GM23338 (cell line): ENCODE measurements at regions not wholly inside any gene's neighbourhood (a gene's known extent, or its start where the extent isn't known, plus 50 kb on each side); places are given as distances from the start of the nearest gene placed in this dataset.

Experiments
- ATAC-seq: fragments of 200-7000 bp; cut with Tn5 transposase; 3 replicates; pipeline ENCODE4 v1.9.1; 2020
- DNase-seq: peaks from one replicate; pipeline ENCODE4 v3.0.0-alpha.2; 2015; ENCODE audit warnings: low spot score
- H2AFZ ChIP-seq: fragments of 200-600 bp; sonication (generic); 2 replicates; pipeline ENCODE4 v1.8.0; 2016; ENCODE audit warnings: antibody characterized with exemption, mild to moderate bottlenecking, moderate library complexity
- H3F3A ChIP-seq: fragments of 200-600 bp; sonication (generic); replicated peaks from 2 replicates; pipeline ENCODE4 v1.8.0; 2017; ENCODE audit warnings: antibody characterized with exemption, mixed run types, low read depth
- H3K27ac ChIP-seq: fragments of 200-600 bp; sonication (generic); 2 replicates; pipeline ENCODE4 v1.6.1; 2016; ENCODE audit warnings: low read depth
- H3K27me3 ChIP-seq: fragments of 200-600 bp; sonication (generic); 2 replicates; pipeline ENCODE4 v1.8.0; 2016; ENCODE audit warnings: mild to moderate bottlenecking, mixed run types, moderate library complexity; ENCODE audit not compliant: insufficient read depth
- H3K36me3 ChIP-seq: fragments of 200-600 bp; sonication (generic); 2 replicates; pipeline ENCODE4 v1.8.0; 2016; ENCODE audit warnings: mild to moderate bottlenecking; ENCODE audit not compliant: insufficient read depth
- H3K4me1 ChIP-seq: fragments of 200-600 bp; sonication (generic); 2 replicates; pipeline ENCODE4 v1.8.0; 2016; ENCODE audit warnings: mild to moderate bottlenecking, moderate library complexity; ENCODE audit not compliant: insufficient read depth
- H3K4me2 ChIP-seq: fragments of 200-600 bp; sonication (generic); 2 replicates; pipeline ENCODE4 v1.7.1; 2017; ENCODE audit warnings: mixed run types
- H3K4me3 ChIP-seq: fragments of 200-600 bp; sonication (generic); 2 replicates; pipeline ENCODE4 v1.6.1; 2016; ENCODE audit warnings: mixed run types
- H3K79me2 ChIP-seq: fragments of 200-600 bp; sonication (generic); replicated peaks from 2 replicates; pipeline ENCODE4 v1.8.0; 2017; ENCODE audit warnings: mild to moderate bottlenecking; ENCODE audit not compliant: insufficient read depth
- H3K9me2 ChIP-seq: fragments of 200-600 bp; sonication (generic); 2 replicates; pipeline ENCODE4 v1.8.0; 2017; ENCODE audit not compliant: insufficient read depth
- H4K20me1 ChIP-seq: fragments of 200-600 bp; sonication (generic); replicated peaks from 2 replicates; pipeline ENCODE4 v1.8.0; 2017; ENCODE audit warnings: mild to moderate bottlenecking; ENCODE audit not compliant: insufficient read depth
- H3K27ac Mint-ChIP-seq: 2 replicates; pipeline ENCODE4 v1.8.0; 2020; ENCODE audit warnings: inconsistent platforms, mild to moderate bottlenecking, moderate library complexity, mixed read lengths
- H3K27me3 Mint-ChIP-seq: 3 replicates; pipeline ENCODE4 v1.8.0; 2022; ENCODE audit warnings: low read depth, mild to moderate bottlenecking, moderate library complexity, mixed read lengths, inconsistent platforms; ENCODE audit not compliant: insufficient read depth, poor library complexity
- H3K36me3 Mint-ChIP-seq: 3 replicates; pipeline ENCODE4 v1.8.0; 2021; ENCODE audit warnings: low read depth, mild to moderate bottlenecking, inconsistent platforms, moderate library complexity, mixed read lengths
- H3K4me1 Mint-ChIP-seq: 3 replicates; pipeline ENCODE4 v1.8.0; 2020; ENCODE audit warnings: mild to moderate bottlenecking, inconsistent platforms, mixed read lengths
- H3K4me3 Mint-ChIP-seq: 3 replicates; pipeline ENCODE4 v1.8.0; 2021; ENCODE audit warnings: moderate library complexity, mild to moderate bottlenecking, inconsistent platforms, mixed read lengths
- H3K9me3 Mint-ChIP-seq: 3 replicates; pipeline ENCODE4 v1.8.0; 2020; ENCODE audit warnings: moderate library complexity, mild to moderate bottlenecking, inconsistent platforms, mixed read lengths
- CREB1 ChIP-seq: fragments of 250-450 bp; sonication (Bioruptor Pico); IDR thresholded peaks from 2 replicates; pipeline ENCODE4 v1.5.0; 2020; ENCODE audit warnings: low read depth, mild to moderate bottlenecking, moderate library complexity
- CTCF ChIP-seq, 2 experiments: fragments of 200-600 bp in 1 of 2; sonication (generic) in 1 of 2; conservative IDR thresholded peaks; 2 replicates each; pipeline versions ENCODE4 v1.5.1 to v1.6.1; 2016 to 2017; ENCODE audit warnings: antibody characterized with exemption in 2 of 2, low read depth in 2 of 2, mild to moderate bottlenecking in 2 of 2, moderate library complexity in 1 of 2
- ETS1 ChIP-seq: IDR thresholded peaks from 2 replicates; pipeline ENCODE4 v1.6.1; 2016; ENCODE audit warnings: antibody characterized with exemption
- EZH2 ChIP-seq: fragments of 200-600 bp; sonication (generic); IDR thresholded peaks from one replicate; pipeline ENCODE4 v1.8.0; 2017; ENCODE audit warnings: antibody characterized with exemption, mild to moderate bottlenecking, low read depth; ENCODE audit not compliant: unreplicated experiment
- EZH2phosphoT487 ChIP-seq: fragments of 200-600 bp; sonication (generic); IDR thresholded peaks from one replicate; pipeline ENCODE4 v1.8.1; 2018; ENCODE audit warnings: antibody characterized with exemption; ENCODE audit not compliant: unreplicated experiment
- JUNB ChIP-seq: IDR thresholded peaks from one replicate; pipeline ENCODE4 v1.6.1; 2016; ENCODE audit warnings: antibody characterized with exemption; ENCODE audit not compliant: unreplicated experiment
- NANOG ChIP-seq: IDR thresholded peaks from 2 replicates; pipeline ENCODE4 v1.6.1; 2016; ENCODE audit warnings: antibody characterized with exemption, borderline replicate concordance
- POLR2AphosphoS5 ChIP-seq: IDR thresholded peaks from 2 replicates; pipeline ENCODE4 v1.6.1; 2016; ENCODE audit warnings: antibody characterized with exemption, low read depth
- STAT1 ChIP-seq: IDR thresholded peaks from one replicate; pipeline ENCODE4 v1.6.1; 2016; ENCODE audit warnings: antibody characterized with exemption; ENCODE audit not compliant: unreplicated experiment
- ZNF114 ChIP-seq: fragments of 250-450 bp; sonication (Bioruptor Pico); IDR thresholded peaks from 2 replicates; pipeline ENCODE4 v1.5.0; 2020; ENCODE audit warnings: mild to moderate bottlenecking, moderate library complexity
- ZNF331 ChIP-seq: fragments of 250-450 bp; sonication (Bioruptor Pico); IDR thresholded peaks from 2 replicates; pipeline ENCODE4 v1.5.0; 2020; ENCODE audit warnings: low read depth, mild to moderate bottlenecking, moderate library complexity
- TF ChIP-seq, protein P1 (sequence below): IDR thresholded peaks from one replicate; pipeline ENCODE4 v1.6.1; 2018; ENCODE audit warnings: antibody characterized with exemption; ENCODE audit not compliant: unreplicated experiment
- TF ChIP-seq, protein P2 (sequence below): fragments of 250-450 bp; sonication (Bioruptor Pico); IDR thresholded peaks from 2 replicates; pipeline ENCODE4 v1.5.0; 2020; ENCODE audit warnings: mild to moderate bottlenecking, moderate library complexity

- Mint-ChIP-seq H3K27ac (no peak overlapping the region), H3K4me3 (no peak overlapping the region), H3K36me3 (no peaks in the 10 kb centered on the region), H3K9me3 (no peaks in the 10 kb centered on the region), H3K4me1 (peaks cover 24% of the 10 kb centered on the region), H3K27me3 (no peaks in the 10 kb centered on the region)
- H3K36me3 ChIP-seq: no peaks in the 10 kb centered on the region
- H2AFZ ChIP-seq: no peak overlapping the region
- ATAC-seq: no peak
- no peaks in the 10 kb centered on the region for H3K79me2 ChIP-seq
- H3K27me3 ChIP-seq: no peaks in the 10 kb centered on the region
- H3K4me2 ChIP-seq: no peak overlapping the region
- TF ChIP-seq CREB1 (CRISPR knock-in tag) (no peak), STAT1 (no peak), ZNF114 (CRISPR knock-in tag) (no peak), CTCF (conservative IDR thresholded peaks at IDR 0.05; ENCODE audit: low read depth in 2 of 2) (no peak), ETS1 (no peak), POLR2AphosphoS5 (no peak), ZNF331 (CRISPR knock-in tag) (no peak), NANOG (no peak), JUNB (no peak), EZH2 (no peak), EZH2phosphoT487 (no peak)
- TF ChIP-seq, protein P1, sequence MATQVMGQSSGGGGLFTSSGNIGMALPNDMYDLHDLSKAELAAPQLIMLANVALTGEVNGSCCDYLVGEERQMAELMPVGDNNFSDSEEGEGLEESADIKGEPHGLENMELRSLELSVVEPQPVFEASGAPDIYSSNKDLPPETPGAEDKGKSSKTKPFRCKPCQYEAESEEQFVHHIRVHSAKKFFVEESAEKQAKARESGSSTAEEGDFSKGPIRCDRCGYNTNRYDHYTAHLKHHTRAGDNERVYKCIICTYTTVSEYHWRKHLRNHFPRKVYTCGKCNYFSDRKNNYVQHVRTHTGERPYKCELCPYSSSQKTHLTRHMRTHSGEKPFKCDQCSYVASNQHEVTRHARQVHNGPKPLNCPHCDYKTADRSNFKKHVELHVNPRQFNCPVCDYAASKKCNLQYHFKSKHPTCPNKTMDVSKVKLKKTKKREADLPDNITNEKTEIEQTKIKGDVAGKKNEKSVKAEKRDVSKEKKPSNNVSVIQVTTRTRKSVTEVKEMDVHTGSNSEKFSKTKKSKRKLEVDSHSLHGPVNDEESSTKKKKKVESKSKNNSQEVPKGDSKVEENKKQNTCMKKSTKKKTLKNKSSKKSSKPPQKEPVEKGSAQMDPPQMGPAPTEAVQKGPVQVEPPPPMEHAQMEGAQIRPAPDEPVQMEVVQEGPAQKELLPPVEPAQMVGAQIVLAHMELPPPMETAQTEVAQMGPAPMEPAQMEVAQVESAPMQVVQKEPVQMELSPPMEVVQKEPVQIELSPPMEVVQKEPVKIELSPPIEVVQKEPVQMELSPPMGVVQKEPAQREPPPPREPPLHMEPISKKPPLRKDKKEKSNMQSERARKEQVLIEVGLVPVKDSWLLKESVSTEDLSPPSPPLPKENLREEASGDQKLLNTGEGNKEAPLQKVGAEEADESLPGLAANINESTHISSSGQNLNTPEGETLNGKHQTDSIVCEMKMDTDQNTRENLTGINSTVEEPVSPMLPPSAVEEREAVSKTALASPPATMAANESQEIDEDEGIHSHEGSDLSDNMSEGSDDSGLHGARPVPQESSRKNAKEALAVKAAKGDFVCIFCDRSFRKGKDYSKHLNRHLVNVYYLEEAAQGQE: no peak
- TF ChIP-seq, protein P2, sequence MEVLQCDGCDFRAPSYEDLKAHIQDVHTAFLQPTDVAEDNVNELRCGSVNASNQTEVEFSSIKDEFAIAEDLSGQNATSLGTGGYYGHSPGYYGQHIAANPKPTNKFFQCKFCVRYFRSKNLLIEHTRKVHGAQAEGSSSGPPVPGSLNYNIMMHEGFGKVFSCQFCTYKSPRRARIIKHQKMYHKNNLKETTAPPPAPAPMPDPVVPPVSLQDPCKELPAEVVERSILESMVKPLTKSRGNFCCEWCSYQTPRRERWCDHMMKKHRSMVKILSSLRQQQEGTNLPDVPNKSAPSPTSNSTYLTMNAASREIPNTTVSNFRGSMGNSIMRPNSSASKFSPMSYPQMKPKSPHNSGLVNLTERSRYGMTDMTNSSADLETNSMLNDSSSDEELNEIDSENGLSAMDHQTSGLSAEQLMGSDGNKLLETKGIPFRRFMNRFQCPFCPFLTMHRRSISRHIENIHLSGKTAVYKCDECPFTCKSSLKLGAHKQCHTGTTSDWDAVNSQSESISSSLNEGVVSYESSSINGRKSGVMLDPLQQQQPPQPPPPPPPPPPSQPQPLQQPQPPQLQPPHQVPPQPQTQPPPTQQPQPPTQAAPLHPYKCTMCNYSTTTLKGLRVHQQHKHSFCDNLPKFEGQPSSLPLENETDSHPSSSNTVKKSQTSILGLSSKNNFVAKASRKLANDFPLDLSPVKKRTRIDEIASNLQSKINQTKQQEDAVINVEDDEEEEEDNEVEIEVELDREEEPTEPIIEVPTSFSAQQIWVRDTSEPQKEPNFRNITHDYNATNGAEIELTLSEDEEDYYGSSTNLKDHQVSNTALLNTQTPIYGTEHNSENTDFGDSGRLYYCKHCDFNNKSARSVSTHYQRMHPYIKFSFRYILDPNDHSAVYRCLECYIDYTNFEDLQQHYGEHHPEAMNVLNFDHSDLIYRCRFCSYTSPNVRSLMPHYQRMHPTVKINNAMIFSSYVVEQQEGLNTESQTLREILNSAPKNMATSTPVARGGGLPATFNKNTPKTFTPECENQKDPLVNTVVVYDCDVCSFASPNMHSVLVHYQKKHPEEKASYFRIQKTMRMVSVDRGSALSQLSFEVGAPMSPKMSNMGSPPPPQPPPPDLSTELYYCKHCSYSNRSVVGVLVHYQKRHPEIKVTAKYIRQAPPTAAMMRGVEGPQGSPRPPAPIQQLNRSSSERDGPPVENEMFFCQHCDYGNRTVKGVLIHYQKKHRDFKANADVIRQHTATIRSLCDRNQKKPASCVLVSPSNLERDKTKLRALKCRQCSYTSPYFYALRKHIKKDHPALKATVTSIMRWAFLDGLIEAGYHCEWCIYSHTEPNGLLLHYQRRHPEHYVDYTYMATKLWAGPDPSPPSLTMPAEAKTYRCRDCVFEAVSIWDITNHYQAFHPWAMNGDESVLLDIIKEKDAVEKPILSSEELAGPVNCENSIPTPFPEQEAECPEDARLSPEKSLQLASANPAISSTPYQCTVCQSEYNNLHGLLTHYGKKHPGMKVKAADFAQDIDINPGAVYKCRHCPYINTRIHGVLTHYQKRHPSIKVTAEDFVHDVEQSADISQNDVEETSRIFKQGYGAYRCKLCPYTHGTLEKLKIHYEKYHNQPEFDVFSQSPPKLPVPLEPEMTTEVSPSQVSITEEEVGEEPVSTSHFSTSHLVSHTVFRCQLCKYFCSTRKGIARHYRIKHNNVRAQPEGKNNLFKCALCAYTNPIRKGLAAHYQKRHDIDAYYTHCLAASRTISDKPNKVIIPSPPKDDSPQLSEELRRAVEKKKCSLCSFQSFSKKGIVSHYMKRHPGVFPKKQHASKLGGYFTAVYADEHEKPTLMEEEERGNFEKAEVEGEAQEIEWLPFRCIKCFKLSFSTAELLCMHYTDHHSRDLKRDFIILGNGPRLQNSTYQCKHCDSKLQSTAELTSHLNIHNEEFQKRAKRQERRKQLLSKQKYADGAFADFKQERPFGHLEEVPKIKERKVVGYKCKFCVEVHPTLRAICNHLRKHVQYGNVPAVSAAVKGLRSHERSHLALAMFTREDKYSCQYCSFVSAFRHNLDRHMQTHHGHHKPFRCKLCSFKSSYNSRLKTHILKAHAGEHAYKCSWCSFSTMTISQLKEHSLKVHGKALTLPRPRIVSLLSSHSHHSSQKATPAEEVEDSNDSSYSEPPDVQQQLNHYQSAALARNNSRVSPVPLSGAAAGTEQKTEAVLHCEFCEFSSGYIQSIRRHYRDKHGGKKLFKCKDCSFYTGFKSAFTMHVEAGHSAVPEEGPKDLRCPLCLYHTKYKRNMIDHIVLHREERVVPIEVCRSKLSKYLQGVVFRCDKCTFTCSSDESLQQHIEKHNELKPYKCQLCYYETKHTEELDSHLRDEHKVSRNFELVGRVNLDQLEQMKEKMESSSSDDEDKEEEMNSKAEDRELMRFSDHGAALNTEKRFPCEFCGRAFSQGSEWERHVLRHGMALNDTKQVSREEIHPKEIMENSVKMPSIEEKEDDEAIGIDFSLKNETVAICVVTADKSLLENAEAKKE (CRISPR knock-in tag): no peak
- H3K9me2 ChIP-seq: peaks cover 10% of the 10 kb centered on the region
- no peak for DNase-seq
- no peaks in the 10 kb centered on the region for H3F3A ChIP-seq
- no peak overlapping the region for H3K27ac ChIP-seq
- H4K20me1 ChIP-seq: no peaks in the 10 kb centered on the region
- peaks cover 21% of the 10 kb centered on the region for H3K4me1 ChIP-seq
- H3K4me3 ChIP-seq: no peak overlapping the region
These were observed 525.5 kb downstream of the RFC3 start for GRCh38 chr13:34343413-34343940.
